ENCODE measurements at regions not wholly inside any gene's neighbourhood (a gene's known extent, or its start where the extent isn't known, plus 50 kb on each side); places are given as distances from the start of the nearest gene placed in this dataset.

GRCh38 chr2:7140306-7140705 lies 223.1 kb downstream of the RNF144A start:
- TF ChIP-seq MAX (IDR thresholded peaks at IDR 0.05): no peak
- TF ChIP-seq CEBPB (IDR thresholded peaks at IDR 0.05): no peak
- TF ChIP-seq FOXM1 (IDR thresholded peaks at IDR 0.05; ENCODE audit: borderline replicate concordance, low read depth): no peak
- TF ChIP-seq, protein P1, sequence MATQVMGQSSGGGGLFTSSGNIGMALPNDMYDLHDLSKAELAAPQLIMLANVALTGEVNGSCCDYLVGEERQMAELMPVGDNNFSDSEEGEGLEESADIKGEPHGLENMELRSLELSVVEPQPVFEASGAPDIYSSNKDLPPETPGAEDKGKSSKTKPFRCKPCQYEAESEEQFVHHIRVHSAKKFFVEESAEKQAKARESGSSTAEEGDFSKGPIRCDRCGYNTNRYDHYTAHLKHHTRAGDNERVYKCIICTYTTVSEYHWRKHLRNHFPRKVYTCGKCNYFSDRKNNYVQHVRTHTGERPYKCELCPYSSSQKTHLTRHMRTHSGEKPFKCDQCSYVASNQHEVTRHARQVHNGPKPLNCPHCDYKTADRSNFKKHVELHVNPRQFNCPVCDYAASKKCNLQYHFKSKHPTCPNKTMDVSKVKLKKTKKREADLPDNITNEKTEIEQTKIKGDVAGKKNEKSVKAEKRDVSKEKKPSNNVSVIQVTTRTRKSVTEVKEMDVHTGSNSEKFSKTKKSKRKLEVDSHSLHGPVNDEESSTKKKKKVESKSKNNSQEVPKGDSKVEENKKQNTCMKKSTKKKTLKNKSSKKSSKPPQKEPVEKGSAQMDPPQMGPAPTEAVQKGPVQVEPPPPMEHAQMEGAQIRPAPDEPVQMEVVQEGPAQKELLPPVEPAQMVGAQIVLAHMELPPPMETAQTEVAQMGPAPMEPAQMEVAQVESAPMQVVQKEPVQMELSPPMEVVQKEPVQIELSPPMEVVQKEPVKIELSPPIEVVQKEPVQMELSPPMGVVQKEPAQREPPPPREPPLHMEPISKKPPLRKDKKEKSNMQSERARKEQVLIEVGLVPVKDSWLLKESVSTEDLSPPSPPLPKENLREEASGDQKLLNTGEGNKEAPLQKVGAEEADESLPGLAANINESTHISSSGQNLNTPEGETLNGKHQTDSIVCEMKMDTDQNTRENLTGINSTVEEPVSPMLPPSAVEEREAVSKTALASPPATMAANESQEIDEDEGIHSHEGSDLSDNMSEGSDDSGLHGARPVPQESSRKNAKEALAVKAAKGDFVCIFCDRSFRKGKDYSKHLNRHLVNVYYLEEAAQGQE (IDR thresholded peaks at IDR 0.05; ENCODE audit: low read depth): no peak
- TF ChIP-seq RAD21 (IDR thresholded peaks at IDR 0.05; ENCODE audit: low read depth): no peak
- TF ChIP-seq YY1 (IDR thresholded peaks at IDR 0.05; ENCODE audit: low read depth): no peak
- TF ChIP-seq USF1 (IDR thresholded peaks at IDR 0.05): no peak
